ENCODE measurements at regions not wholly inside any gene's neighbourhood (a gene's known extent, or its start where the extent isn't known, plus 50 kb on each side); places are given as distances from the start of the nearest gene placed in this dataset.

DNA sequence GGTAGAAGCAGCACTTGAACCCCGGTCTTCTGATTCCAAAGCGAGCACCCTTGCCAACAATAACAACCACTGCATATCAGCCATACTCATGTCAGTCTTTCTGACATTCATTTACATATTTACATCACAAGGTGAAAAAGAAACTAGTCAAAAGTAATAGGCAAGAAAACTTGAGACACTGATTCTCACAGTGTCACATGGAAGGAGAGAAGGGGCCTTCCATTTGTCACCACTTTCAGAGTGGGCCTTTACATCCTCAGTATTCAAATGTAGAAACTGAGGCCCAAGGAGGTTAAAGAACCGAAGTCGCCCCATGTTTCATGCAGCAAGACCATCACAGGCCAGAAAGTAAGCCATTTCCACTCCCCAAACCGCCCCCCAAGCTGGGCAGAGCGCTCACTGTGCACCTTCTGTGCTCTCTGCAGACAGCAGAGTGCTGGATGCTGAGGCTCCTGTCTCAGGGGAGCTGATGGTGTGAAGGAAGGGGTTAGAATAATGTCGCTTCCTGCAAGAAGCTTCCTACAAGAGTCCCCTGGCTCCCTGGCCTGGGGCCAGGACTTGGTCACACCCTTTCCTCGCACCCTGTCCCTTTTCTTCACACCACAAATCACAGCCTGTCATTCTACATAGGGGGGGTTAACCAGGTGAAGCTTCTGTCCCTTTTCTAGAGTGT is 260.1 kb downstream of the UACA start:
- TF ChIP-seq, protein P1, sequence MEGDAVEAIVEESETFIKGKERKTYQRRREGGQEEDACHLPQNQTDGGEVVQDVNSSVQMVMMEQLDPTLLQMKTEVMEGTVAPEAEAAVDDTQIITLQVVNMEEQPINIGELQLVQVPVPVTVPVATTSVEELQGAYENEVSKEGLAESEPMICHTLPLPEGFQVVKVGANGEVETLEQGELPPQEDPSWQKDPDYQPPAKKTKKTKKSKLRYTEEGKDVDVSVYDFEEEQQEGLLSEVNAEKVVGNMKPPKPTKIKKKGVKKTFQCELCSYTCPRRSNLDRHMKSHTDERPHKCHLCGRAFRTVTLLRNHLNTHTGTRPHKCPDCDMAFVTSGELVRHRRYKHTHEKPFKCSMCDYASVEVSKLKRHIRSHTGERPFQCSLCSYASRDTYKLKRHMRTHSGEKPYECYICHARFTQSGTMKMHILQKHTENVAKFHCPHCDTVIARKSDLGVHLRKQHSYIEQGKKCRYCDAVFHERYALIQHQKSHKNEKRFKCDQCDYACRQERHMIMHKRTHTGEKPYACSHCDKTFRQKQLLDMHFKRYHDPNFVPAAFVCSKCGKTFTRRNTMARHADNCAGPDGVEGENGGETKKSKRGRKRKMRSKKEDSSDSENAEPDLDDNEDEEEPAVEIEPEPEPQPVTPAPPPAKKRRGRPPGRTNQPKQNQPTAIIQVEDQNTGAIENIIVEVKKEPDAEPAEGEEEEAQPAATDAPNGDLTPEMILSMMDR (IDR thresholded peaks at IDR 0.05): no peak
- TF ChIP-seq POLR2A (IDR thresholded peaks at IDR 0.05): no peak

Data from prostate gland (tissue), 2 donors.